GM19043 (cell line): ENCODE measurements at regions not wholly inside any gene's neighbourhood (a gene's known extent, or its start where the extent isn't known, plus 50 kb on each side); places are given as distances from the start of the nearest gene placed in this dataset.

Experiments used
- ATAC-seq: cut with Tn5 transposase; IDR thresholded peaks from one replicate; pipeline ENCODE4 v1.9.1; 2021; ENCODE audit warnings: low read depth; ENCODE audit not compliant: unreplicated experiment

DNA sequence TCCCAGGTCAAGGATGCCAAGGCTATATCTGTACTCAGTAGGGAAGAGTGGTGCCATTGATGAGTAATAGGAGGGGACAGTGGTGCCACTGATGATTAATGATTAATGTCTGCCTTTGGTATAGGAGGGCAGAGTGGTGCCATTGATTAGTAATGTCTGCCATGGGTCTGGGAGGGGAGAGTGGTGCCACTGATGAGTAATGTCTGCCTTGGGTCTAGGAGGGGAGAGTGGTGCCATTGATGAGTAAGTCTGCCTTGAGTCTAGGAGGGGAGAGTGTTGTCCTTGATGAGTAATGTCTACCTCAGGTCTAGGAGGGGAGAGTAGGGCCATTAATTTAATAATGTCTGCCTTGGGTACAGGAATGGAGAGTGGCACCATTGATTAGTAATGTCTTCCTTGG lies 507.8 kb upstream of the EEF2KMT start:
- ATAC-seq = no peak

GRCh38 chr16:5604770-5605169 lies 507.2 kb upstream of the EEF2KMT start:
- no peak for ATAC-seq

DNA sequence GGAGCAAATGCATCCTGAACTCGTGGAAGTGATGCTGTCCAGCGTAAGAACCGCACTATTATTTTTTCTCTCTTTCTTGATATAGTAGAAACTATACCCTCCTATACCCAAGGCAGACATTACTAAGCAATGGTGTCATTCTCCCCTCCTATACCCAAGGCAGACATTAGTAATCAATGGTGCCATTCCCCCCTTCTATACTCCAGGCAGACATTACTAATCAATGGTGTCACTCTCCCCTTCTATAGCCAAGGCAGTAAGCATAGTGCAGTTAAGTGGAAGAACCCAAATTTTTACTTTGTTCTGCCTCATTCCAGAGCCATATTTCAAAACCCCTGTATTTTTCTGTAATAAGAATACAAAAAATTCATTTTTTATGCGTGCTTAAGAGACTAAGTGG lies 506.2 kb upstream of the EEF2KMT start:
- no peak for ATAC-seq

GRCh38 chr16:5601957-5602356 lies 504.4 kb upstream of the EEF2KMT start:
- no peak for ATAC-seq

- ATAC-seq = no peak
Observed at GRCh38 chr16:5598793-5599192, 501.2 kb upstream of the EEF2KMT start.

DNA sequence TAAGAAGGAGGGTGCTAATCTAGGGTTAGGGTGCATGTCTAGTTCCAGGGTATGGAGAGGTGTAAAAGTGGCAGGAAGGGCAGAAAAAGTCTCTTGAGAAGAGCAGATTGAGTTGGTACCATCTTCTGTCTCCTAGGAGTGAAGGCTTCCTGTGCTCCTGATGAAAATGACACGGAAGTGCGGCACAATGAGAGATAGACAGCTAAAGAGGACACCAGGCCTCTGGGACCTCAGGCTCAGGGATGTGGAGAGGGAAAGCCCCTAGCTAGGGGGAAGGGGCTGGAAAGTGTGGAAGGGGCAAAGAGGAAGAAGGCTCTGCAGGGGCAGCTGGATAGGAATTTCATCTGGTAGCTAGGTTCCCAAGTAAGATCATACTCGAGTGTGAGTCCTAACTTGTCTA lies 498.3 kb upstream of the EEF2KMT start:
- ATAC-seq = no peak

DNA sequence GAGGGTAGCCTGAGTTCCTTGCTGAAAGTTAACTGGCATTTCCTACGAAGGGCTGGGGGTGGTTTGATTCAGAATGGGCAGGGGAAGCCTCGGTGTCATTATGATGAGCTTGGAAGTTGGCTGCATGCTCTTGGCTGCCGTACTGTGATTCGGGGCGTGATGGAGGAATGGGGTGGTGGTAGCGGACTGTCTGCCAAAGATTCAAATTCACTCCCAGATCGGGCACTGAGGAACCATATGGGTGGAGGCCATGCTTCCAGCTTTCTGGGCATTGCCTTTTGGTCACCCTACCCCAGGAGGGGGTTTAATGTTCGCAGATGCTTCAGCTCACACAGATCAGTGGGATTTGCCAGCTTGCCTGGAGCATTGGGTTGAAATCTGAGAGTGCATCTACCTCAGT lies 492.8 kb upstream of the EEF2KMT start:
- ATAC-seq = no peak

DNA sequence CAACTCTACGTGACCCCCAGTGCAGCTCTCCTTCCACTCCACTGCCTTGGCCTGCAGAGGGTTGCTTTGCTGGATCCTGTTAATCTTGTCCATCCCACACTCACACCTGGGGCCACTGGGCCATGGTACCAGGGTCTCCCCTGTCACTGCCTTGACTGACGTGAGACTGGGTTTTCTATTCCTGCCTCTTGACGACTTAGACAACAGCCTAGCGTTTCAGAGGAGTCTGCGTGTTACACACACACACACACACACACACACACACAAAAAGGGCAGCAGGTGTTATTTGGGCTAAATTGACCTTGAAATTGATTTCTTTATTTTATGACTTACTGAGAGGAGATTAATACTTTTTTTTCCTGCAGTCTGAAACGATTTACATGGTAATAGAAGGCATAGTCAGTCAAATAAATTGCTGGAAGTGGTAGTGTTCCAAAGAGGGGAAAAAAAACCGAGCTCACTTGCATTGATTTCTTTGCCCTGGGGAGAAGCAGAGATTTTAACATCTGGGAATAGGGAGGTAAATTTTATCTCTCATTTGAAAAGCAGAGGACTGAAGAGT lies 492.3 kb upstream of the EEF2KMT start:
- ATAC-seq = no peak

GRCh38 chr16:5584109-5584508 lies 486.5 kb upstream of the EEF2KMT start:
- ATAC-seq = no peak

DNA sequence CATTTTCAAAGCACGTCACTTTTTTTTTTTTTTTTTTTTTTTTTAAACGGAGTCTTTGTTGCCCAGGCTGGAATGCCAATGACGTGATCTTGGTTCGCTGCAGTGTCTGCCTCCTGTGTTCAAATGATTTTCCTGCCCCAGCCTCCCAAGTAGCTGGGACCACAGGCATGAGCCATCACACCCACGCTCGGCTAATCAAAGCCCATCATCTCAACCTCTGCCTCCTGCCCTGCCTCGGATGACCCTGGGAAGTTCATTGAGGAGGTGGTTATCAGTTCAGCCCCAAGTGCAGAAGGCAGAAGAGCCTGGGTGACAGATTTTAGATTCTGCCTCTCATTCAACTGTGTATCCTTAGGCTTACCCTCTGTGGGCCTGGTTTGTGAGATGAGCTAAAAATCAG lies 484.9 kb upstream of the EEF2KMT start:
- no peak for ATAC-seq

GRCh38 chr16:5581908-5582307 lies 484.3 kb upstream of the EEF2KMT start:
- ATAC-seq = no peak

- ATAC-seq = no peak
Observed at GRCh38 chr16:5581428-5581827, 483.8 kb upstream of the EEF2KMT start.

GRCh38 chr16:5580772-5581171 lies 483.2 kb upstream of the EEF2KMT start:
- ATAC-seq = no peak

DNA sequence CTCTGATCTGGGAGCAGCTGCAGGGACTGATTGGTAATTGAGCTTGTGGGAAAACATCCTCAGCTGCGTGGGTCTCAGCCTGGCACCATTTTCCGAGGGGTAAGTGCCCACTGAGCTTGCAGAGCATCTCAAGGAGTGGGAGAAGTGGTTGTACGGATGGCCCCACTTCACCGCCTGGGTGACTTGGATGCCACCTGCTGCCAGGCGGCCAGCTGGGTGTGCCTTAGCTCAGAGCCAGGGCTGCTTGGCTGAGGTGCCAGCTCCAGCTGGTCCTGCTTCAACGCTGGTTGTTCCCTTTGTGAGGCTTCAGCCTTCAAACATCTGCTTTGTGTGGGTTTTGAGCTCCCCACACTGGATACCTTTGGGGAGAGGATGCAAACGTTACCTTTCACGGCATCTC lies 482.7 kb upstream of the EEF2KMT start:
- ATAC-seq = no peak

DNA sequence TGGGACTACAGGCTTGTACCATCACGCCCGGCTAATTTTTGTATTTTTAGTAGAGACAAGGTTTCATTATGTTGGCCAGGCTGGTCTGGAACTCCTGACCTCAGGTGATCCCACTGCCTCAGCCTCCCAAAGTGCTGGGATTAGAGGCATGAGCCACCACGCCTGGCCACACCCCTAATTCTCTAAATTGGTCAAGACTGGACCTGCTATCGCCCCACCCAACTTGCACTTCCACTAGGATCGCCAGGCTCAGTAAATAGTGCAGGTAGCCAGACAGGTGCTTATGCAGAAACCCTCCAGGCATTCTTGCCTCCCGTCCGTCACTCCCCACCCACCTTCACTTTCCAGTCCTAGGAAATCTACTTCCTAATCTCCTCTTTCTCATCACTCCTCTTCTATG lies 481.4 kb upstream of the EEF2KMT start:
- ATAC-seq = no peak

- no peak for ATAC-seq
Observed at GRCh38 chr16:5577463-5577862, 479.9 kb upstream of the EEF2KMT start.

- ATAC-seq = no peak
Observed at GRCh38 chr16:5575646-5576245, 478.2 kb upstream of the EEF2KMT start.

DNA sequence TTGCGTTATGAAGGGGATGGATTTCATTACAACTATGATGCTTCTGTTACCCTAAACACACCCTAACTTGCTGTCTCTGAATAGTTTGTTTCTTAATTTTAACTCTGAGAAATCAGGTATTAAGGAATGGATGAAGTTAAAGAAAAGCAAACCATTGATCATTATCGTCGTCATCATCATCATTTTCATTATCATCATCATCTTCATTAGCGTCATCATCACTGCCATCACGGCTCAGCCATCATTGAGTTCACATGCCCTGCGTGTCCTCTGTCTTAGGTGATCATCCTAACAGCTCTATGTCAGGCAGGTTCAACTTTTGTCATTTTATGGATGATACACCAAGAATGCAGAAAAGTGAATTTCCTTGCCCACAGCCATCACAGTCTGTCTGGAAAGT lies 477.5 kb upstream of the EEF2KMT start:
- no peak for ATAC-seq

GRCh38 chr16:5572056-5572455 lies 474.5 kb upstream of the EEF2KMT start:
- no peak for ATAC-seq

DNA sequence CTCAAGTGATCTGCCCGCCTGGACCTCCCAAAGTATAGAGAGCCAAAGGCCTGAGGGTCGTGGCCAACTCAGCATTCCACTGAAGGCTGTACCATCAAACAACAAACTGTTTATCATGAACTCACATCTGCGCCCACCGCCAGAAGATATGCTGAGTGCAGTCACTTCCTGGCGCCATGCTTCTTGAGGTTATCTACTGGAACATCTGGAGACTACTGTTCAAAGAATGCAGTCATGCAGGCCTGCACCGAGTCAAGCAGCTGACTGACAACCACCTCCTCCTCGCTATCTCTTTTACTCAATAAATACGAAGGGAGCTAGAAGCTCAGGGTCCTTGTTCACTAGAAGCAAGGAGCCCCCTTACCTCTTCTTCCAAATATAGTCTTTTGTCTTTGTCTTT lies 473.9 kb upstream of the EEF2KMT start:
- no peak for ATAC-seq

DNA sequence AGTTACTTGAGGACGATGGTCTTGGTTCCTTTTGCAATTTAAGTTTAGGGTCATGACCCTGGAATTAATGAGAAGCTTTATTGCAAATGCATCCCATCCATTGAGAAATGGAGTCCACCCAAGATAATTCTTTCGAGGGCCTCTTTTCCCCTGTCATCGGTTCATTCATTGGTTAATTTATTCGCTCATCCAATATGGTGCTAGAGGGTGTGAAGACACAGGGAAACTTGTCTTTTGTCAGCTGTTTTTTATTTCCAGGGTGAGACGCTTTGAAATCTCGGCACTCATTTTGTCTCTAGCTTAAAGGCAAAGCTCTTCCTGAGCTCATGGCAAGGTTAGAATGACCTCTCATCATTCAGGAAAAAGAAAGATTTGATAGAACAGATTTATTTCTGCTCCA lies 464.2 kb upstream of the EEF2KMT start:
- ATAC-seq = no peak

DNA sequence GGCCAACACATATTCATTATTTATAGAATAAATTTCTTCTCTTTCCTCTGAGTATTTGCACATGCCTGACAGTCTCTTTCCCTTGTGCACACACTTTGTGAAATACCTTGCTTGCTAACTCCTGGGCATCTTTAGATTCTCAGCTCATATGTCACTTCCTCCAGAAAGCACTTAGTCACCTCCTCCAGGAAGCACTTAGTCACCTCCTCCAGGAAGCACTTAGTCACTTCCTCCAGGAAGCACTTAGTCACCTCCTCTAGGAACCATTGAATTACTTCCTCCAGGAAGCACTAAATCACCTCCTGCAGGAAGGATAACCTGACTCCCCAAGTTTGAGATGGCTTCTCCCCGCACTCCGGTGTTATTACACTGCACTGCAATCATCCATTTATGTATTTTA lies 462.5 kb upstream of the EEF2KMT start:
- no peak for ATAC-seq

GRCh38 chr16:5557966-5558365 lies 460.4 kb upstream of the EEF2KMT start:
- ATAC-seq = no peak
